IMR-90 (cell line): ENCODE measurements at regions not wholly inside any gene's neighbourhood (a gene's known extent, or its start where the extent isn't known, plus 50 kb on each side); places are given as distances from the start of the nearest gene placed in this dataset.

Experiments used
- ATAC-seq: fragments of 200-7000 bp; cut with Tn5 transposase; 2 replicates; pipeline ENCODE4 v1.9.1; 2020; ENCODE audit warnings: low read depth, mild to moderate bottlenecking, moderate library complexity
- BruUV-seq: library from RNA; stranded (reverse); fragments of 400-500 nt; replicated peaks from 2 replicates; lab custom pipeline; 2021; lab: Mats Ljungman, UMichigan
- CTCF ChIA-PET: fragments of 300-600 bp; formaldehyde crosslinking; extraction: SDS; loops from one replicate; lab custom pipeline; 2021; ENCODE audit warnings: antibody characterized with exemption; lab: Yijun Ruan, JAX
- POLR2A ChIA-PET: fragments of 300-600 bp; sonication (Branson Sonifier 250); formaldehyde crosslinking; loops from one replicate; lab custom pipeline; 2022; ENCODE audit warnings: antibody characterized with exemption; ENCODE audit not compliant: unreplicated experiment; lab: Charles Lee
- DNase-seq: peaks from one replicate; pipeline ENCODE4 v3.0.0; 2013
- H2AFZ ChIP-seq: replicated peaks from 2 replicates; pipeline ENCODE3; 2013; ENCODE audit warnings: low read length, mild to moderate bottlenecking; ENCODE audit not compliant: poor library complexity
- H2AK5ac ChIP-seq: 2 replicates; pipeline ENCODE4 v1.6.1; 2013; ENCODE audit warnings: low read depth, low read length, inconsistent platforms
- H2AK9ac ChIP-seq: replicated peaks from 2 replicates; pipeline ENCODE3; 2013; ENCODE audit warnings: mild to moderate bottlenecking, low read depth, low read length, moderate library complexity; ENCODE audit not compliant: poor library complexity
- H2BK120ac ChIP-seq: 2 replicates; pipeline ENCODE4 v1.6.1; 2013; ENCODE audit warnings: low read depth, low read length, inconsistent platforms
- H2BK15ac ChIP-seq: 3 replicates; pipeline ENCODE4 v1.6.1; 2013; ENCODE audit warnings: low read depth, low read length, inconsistent platforms
- H2BK20ac ChIP-seq: 2 replicates; pipeline ENCODE4 v1.6.1; 2013; ENCODE audit warnings: low read depth, mild to moderate bottlenecking, inconsistent platforms, low read length, moderate library complexity
- H2BK5ac ChIP-seq: 2 replicates; pipeline ENCODE4 v1.6.1; 2013; ENCODE audit warnings: mild to moderate bottlenecking, low read depth, low read length, inconsistent platforms; ENCODE audit not compliant: poor library complexity, severe bottlenecking
- H3K14ac ChIP-seq: replicated peaks from 2 replicates; pipeline ENCODE4 v1.6.1; 2013; ENCODE audit warnings: low read depth, low read length, inconsistent platforms
- H3K18ac ChIP-seq: 2 replicates; pipeline ENCODE4 v1.6.1; 2013; ENCODE audit warnings: low read depth, low read length, control low read depth
- H3K23ac ChIP-seq: 2 replicates; pipeline ENCODE4 v1.6.1; 2013; ENCODE audit warnings: low read depth, low read length, inconsistent platforms
- H3K27ac ChIP-seq: 2 replicates; pipeline ENCODE4 v1.5.1; 2013; ENCODE audit warnings: mild to moderate bottlenecking, control low read depth, low read length; ENCODE audit not compliant: insufficient read depth
- H3K27me3 ChIP-seq: 2 replicates; pipeline ENCODE4 v1.6.1; 2013; ENCODE audit warnings: low read length; ENCODE audit not compliant: control insufficient read depth, insufficient read depth
- H3K36me3 ChIP-seq: 2 replicates; pipeline ENCODE4 v1.6.1; 2013; ENCODE audit warnings: low read length, mixed read lengths; ENCODE audit not compliant: control insufficient read depth, insufficient read depth
- H3K4ac ChIP-seq: 2 replicates; pipeline ENCODE4 v1.6.1; 2013; ENCODE audit warnings: low read depth, low read length, inconsistent platforms
- H3K4me1 ChIP-seq: 2 replicates; pipeline ENCODE4 v1.6.1; 2013; ENCODE audit warnings: low read length, mixed read lengths; ENCODE audit not compliant: control insufficient read depth, insufficient read depth
- H3K4me2 ChIP-seq: 2 replicates; pipeline ENCODE4 v1.6.1; 2013; ENCODE audit warnings: low read depth, mild to moderate bottlenecking, control low read depth, low read length, moderate library complexity
- H3K4me3 ChIP-seq: 2 replicates; pipeline ENCODE4 v1.5.1; 2013; ENCODE audit warnings: low read depth, mild to moderate bottlenecking, control low read depth, low read length, moderate library complexity; ENCODE audit not compliant: insufficient read depth
- H3K56ac ChIP-seq: 2 replicates; pipeline ENCODE4 v1.6.1; 2013; ENCODE audit warnings: low read length, inconsistent platforms; ENCODE audit not compliant: insufficient read depth; ENCODE audit errors: extremely low read depth
- H3K79me1 ChIP-seq, 2 experiments: 2 replicates each; pipeline ENCODE4 v1.6.1; 2013; ENCODE audit warnings: low read length in 2 of 2, inconsistent platforms in 1 of 2, low read depth in 1 of 2
- H3K9ac ChIP-seq: 2 replicates; pipeline ENCODE4 v1.6.1; 2013; ENCODE audit warnings: low read depth, low read length, control low read depth
- H3K9me1 ChIP-seq: 2 replicates; pipeline ENCODE4 v1.6.1; 2013; ENCODE audit warnings: low read length, inconsistent platforms; ENCODE audit not compliant: insufficient read depth
- H3K9me3 ChIP-seq: 2 replicates; pipeline ENCODE4 v1.6.1; 2013; ENCODE audit warnings: low read length; ENCODE audit not compliant: control insufficient read depth, insufficient read depth
- H4K20me1 ChIP-seq: 2 replicates; pipeline ENCODE4 v1.6.1; 2013; ENCODE audit warnings: low read length, inconsistent platforms; ENCODE audit not compliant: insufficient read depth
- H4K5ac ChIP-seq: 2 replicates; pipeline ENCODE4 v1.6.1; 2013; ENCODE audit warnings: mild to moderate bottlenecking, low read depth, low read length, control low read depth
- H4K8ac ChIP-seq, 2 experiments: 2 replicates each; pipeline ENCODE4 v1.6.1; 2013; ENCODE audit warnings: low read depth in 2 of 2, low read length in 2 of 2, control low read depth in 1 of 2, inconsistent platforms in 1 of 2
- H4K91ac ChIP-seq: 2 replicates; pipeline ENCODE4 v1.6.1; 2013; ENCODE audit warnings: low read depth, low read length, inconsistent platforms; ENCODE audit not compliant: insufficient read depth
- CEBPB ChIP-seq: IDR thresholded peaks from 2 replicates; pipeline ENCODE4 v1.6.1; 2012; ENCODE audit warnings: low read depth, low read length, improper control_type of control experiment
- CHD1 ChIP-seq: IDR thresholded peaks from 2 replicates; pipeline ENCODE4 v1.6.1; 2012; ENCODE audit warnings: low read depth, low read length, improper control_type of control experiment
- RFX5 ChIP-seq: IDR thresholded peaks from 2 replicates; pipeline ENCODE4 v1.8.0; 2012; ENCODE audit warnings: low read depth, mild to moderate bottlenecking, low read length, moderate library complexity
- SMC3 ChIP-seq: fragments of 150-350 bp; IDR thresholded peaks from 2 replicates; pipeline ENCODE4 v1.6.1; 2016; ENCODE audit warnings: low read depth, mild to moderate bottlenecking, antibody characterized with exemption, low read length, moderate library complexity
- whole genome bisulfite sequencing, 2 experiments: methylation state at CpG; one replicate each; pipeline versions ENCODE4 v1.1.5 to v1.1.7; 2013; ENCODE audit warnings: missing lambda C conversion rate in 2 of 2; ENCODE audit not compliant: insufficient read length in 1 of 2; ENCODE audit errors: extremely low coverage in 2 of 2; 5-methylcytosine and 5-hydroxymethylcytosine counted together
- dilution Hi-C: fragments of 300-500 bp; cut with HindIII; formaldehyde crosslinking; loops from one replicate; pipeline ENCODE4 v1.14.3; 2018; ENCODE audit warnings: low sequenced_read_pairs; ENCODE audit not compliant: unreplicated experiment
- in situ Hi-C: fragments of 300-500 bp; cut with MboI; formaldehyde crosslinking; loops from 3 replicates; pipeline ENCODE4 v1.14.3; 2019; ENCODE audit warnings: low sequenced_read_pairs, inconsistent platforms, mixed read lengths
- intact Hi-C: fragments of 100-400 bp; cut with micrococcal nuclease; formaldehyde crosslinking; loops from 2 replicates; pipeline ENCODE4 v1.10.0; 2022

- no peak overlapping the region for H2BK15ac ChIP-seq
- H3K79me1 ChIP-seq: no peaks in the 10 kb centered on the region
- no peak overlapping the region for H3K9ac ChIP-seq
- no peak overlapping the region for H3K23ac ChIP-seq
- H3K27me3 ChIP-seq: no peaks in the 10 kb centered on the region
- H2BK20ac ChIP-seq: no peak overlapping the region
- in situ Hi-C loops: no loop called here
- no peak overlapping the region for H3K27ac ChIP-seq
- no peaks in the 10 kb centered on the region for H4K20me1 ChIP-seq
- H2AK9ac ChIP-seq: no peak overlapping the region
- H3K36me3 ChIP-seq: no peaks in the 10 kb centered on the region
- H4K91ac ChIP-seq: no peak overlapping the region
- no peak overlapping the region for H4K5ac ChIP-seq
- no peak overlapping the region for H3K14ac ChIP-seq
- no peak overlapping the region for H2BK120ac ChIP-seq
- no peaks in the 10 kb centered on the region for H3K4me1 ChIP-seq
- no peak overlapping the region for H2BK5ac ChIP-seq
- dilution Hi-C loops: no loop called here
- ChIA-PET POLR2A (no interaction called here), CTCF (no interaction called here)
- no peaks in the 10 kb centered on the region for H3K9me3 ChIP-seq
- H3K4me2 ChIP-seq: no peak overlapping the region
- no peaks in the 10 kb centered on the region for H3K9me1 ChIP-seq
- no peak for TF ChIP-seq CEBPB
- no peak for TF ChIP-seq SMC3
- no peak for TF ChIP-seq RFX5
- TF ChIP-seq CHD1: no peak
- H4K8ac ChIP-seq: no peak overlapping the region
- no peak overlapping the region for H2AFZ ChIP-seq
- no peak overlapping the region for H2AK5ac ChIP-seq
- intact Hi-C loops: no loop called here
- no TSS peak for BruUV-seq
- H3K56ac ChIP-seq: no peak overlapping the region
- H3K4ac ChIP-seq: no peak overlapping the region
- ATAC-seq (no peak), DNase-seq (no peak)
- H3K18ac ChIP-seq: no peak overlapping the region
- H3K4me3 ChIP-seq: no peak overlapping the region
- WGBS, 2 experiments: no CpG with 5 or more reads among the region's 2 CpGs
Observed at GRCh38 chr5:30561771-30562170, 631.7 kb upstream of the CDH6 start.
